Colonic mucosa (tissue), 4 donors: ENCODE measurements at regions not wholly inside any gene's neighbourhood (a gene's known extent, or its start where the extent isn't known, plus 50 kb on each side); places are given as distances from the start of the nearest gene placed in this dataset.

Experiments
- DNase-seq: peaks from one replicate; pipeline ENCODE4 v3.0.0-alpha.2; 2020
- H3K27ac ChIP-seq: fragments of 200-600 bp; one replicate; pipeline ENCODE4 v1.8.0; 2021
- H3K27me3 ChIP-seq: fragments of 200-600 bp; one replicate; pipeline ENCODE4 v1.8.0; 2021
- H3K36me3 ChIP-seq: fragments of 200-600 bp; one replicate; pipeline ENCODE4 v1.8.0; 2021
- H3K4me1 ChIP-seq: fragments of 200-600 bp; one replicate; pipeline ENCODE4 v1.8.0; 2021; ENCODE audit warnings: mild to moderate bottlenecking
- H3K4me3 ChIP-seq: fragments of 200-600 bp; one replicate; pipeline ENCODE4 v1.8.0; 2021
- H3K9ac ChIP-seq, 2 donors: one replicate each; pipeline ENCODE4 v1.7.0; 2013; ENCODE audit warnings: control low read depth in 2 of 2, low read depth in 2 of 2, low read length in 2 of 2
- H3K9me3 ChIP-seq: fragments of 200-600 bp; one replicate; pipeline ENCODE4 v1.8.0; 2021
- intact Hi-C: fragments of 100-400 bp; cut with DNase I; formaldehyde crosslinking; loops from one replicate; pipeline ENCODE4 v1.14.1; 2022
- TF ChIP-seq, protein P1 (sequence below): fragments of 200-600 bp; IDR thresholded peaks from one replicate; pipeline ENCODE4 v1.8.0; 2022; ENCODE audit warnings: antibody characterized with exemption, mild to moderate bottlenecking
- donor health status: healthy.
- donor health status: DM: no; HTN: no; CAD: no.
- donor health status: DM: no; HTN: no; CAD: no.

- TF ChIP-seq, protein P1, sequence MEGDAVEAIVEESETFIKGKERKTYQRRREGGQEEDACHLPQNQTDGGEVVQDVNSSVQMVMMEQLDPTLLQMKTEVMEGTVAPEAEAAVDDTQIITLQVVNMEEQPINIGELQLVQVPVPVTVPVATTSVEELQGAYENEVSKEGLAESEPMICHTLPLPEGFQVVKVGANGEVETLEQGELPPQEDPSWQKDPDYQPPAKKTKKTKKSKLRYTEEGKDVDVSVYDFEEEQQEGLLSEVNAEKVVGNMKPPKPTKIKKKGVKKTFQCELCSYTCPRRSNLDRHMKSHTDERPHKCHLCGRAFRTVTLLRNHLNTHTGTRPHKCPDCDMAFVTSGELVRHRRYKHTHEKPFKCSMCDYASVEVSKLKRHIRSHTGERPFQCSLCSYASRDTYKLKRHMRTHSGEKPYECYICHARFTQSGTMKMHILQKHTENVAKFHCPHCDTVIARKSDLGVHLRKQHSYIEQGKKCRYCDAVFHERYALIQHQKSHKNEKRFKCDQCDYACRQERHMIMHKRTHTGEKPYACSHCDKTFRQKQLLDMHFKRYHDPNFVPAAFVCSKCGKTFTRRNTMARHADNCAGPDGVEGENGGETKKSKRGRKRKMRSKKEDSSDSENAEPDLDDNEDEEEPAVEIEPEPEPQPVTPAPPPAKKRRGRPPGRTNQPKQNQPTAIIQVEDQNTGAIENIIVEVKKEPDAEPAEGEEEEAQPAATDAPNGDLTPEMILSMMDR, result no peak
- no peak for DNase-seq
- intact Hi-C loops, result no loop called here
Observed at GRCh38 chr1:67942274-67942673, 108.2 kb downstream of the DIRAS3 start.

DNA sequence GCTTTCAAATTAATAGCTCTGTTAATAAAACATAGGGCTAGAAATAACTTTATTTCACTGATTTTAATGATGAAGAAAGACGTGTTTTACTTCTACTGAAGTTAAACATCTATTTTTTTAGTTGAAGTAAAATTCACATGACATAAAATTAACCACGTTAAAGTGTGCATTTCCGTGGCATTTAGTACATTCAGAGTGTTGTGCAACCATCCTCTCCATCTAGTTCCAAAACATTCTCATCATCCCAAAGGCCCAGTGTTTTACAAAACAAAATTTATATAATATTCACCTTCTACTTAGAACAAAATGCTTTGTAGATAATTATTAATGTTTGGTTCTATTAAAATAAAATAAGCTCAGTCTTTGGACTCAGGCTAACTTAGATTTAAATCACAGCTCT is 108.5 kb upstream of the GNG12 start:
- Histone ChIP-seq H3K27ac (no peak overlapping the region), H3K4me3 (no peak overlapping the region), H3K27me3 (no peaks in the 10 kb centered on the region), H3K9ac (no peak overlapping the region), H3K9me3 (no peaks in the 10 kb centered on the region), H3K36me3 (no peaks in the 10 kb centered on the region), H3K4me1 (no peaks in the 10 kb centered on the region)
- TF ChIP-seq, protein P1, result no peak
- no peak for DNase-seq
- intact Hi-C loops, result no loop called here

More at GRCh38 chr1:67942274-67942673, 108.2 kb downstream of the DIRAS3 start:
- no peak overlapping the region for H3K27ac ChIP-seq
- H3K27me3 ChIP-seq, result no peaks in the 10 kb centered on the region
- H3K36me3 ChIP-seq, result no peaks in the 10 kb centered on the region
- no peaks in the 10 kb centered on the region for H3K4me1 ChIP-seq
- no peak overlapping the region for H3K9ac ChIP-seq
- no peak overlapping the region for H3K4me3 ChIP-seq
- no peaks in the 10 kb centered on the region for H3K9me3 ChIP-seq

DNA sequence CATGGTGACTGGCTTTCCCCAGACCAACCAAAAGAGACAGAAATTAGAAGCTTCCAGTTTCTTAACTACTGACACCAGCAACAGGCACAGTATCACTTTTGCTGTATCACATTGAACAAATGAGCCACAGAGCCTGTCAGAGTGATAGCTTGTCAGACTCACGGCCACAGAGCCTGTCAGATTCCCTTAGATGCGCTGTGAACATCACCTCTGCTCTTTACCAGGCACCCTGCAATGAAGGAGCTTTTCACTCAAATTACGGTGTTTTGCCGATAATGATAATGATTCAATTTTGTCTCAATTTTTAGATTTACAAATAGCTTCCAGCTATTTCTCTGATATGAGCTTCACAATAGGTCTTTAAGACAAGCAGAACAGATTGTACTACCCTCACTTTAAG is 107.9 kb upstream of the GNG12 start:
- TF ChIP-seq, protein P1, result no peak
- no peaks in the 10 kb centered on the region for H3K36me3 ChIP-seq
- H3K27ac ChIP-seq, result no peak overlapping the region
- no peak for DNase-seq
- H3K9ac ChIP-seq, result no peak overlapping the region
- H3K27me3 ChIP-seq, result no peaks in the 10 kb centered on the region
- H3K9me3 ChIP-seq, result no peaks in the 10 kb centered on the region
- intact Hi-C loops, result no loop called here
- H3K4me1 ChIP-seq, result no peaks in the 10 kb centered on the region
- H3K4me3 ChIP-seq, result no peak overlapping the region

DNA sequence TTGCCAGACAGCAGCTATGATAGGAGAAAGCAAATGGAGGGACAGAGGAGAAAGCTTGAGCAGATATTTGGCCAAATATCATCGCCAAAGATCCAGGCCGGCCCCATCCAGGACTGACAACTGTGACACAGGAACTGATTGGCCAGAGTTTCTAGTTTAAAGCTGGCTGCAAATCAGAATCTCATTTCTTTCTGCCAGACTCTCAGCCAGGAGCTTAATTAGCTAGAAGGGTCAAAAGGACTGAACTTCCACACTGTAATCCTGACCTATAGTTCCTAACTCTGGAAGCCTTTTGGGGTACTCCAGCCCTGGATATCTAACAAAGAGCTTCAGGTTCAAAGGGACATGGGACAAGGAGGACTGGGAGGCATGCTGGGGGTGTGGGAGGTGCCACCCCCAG is 106.7 kb upstream of the GNG12 start:
- H3K4me1 ChIP-seq, result no peaks in the 10 kb centered on the region
- no peaks in the 10 kb centered on the region for H3K36me3 ChIP-seq
- H3K9ac ChIP-seq, result no peak overlapping the region
- H3K4me3 ChIP-seq, result no peak overlapping the region
- H3K9me3 ChIP-seq, result no peaks in the 10 kb centered on the region
- H3K27ac ChIP-seq, result no peak overlapping the region
- intact Hi-C loops, result no loop called here
- H3K27me3 ChIP-seq, result no peaks in the 10 kb centered on the region
- TF ChIP-seq, protein P1, result no peak
- no peak for DNase-seq

DNA sequence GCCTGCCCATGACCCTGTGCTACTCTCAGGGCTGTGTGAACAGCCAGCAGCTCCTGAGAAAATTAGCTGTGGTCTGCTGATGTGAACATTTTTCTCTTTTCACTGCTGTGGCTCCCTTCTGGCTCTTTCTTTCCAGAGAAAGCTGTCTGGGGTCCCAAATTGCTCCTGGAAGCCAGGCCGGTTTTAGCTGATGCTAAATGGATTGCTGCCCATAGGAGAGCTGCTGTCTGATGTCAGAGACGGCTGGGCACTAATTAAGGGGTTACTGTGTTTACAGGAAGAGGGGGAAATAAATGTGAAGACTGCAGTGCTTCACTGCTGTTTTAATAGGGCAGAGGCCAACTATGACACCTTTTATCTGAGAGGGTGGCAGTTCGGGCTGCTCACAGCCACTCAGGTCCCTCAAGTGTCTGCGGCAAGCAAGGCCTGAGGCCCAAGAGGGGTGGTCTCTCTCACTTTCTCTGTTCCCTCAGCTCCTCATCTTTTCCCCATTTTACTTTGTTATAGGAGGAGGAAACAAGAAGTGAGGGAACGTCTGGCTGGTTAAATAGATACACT is 106.0 kb upstream of the GNG12 start:
- Histone ChIP-seq H3K4me3 (no peak overlapping the region), H3K27ac (no peak overlapping the region), H3K4me1 (no peaks in the 10 kb centered on the region), H3K27me3 (no peaks in the 10 kb centered on the region), H3K9ac (no peak overlapping the region), H3K9me3 (no peaks in the 10 kb centered on the region), H3K36me3 (no peaks in the 10 kb centered on the region)
- DNase-seq, result no peak
- TF ChIP-seq, protein P1, result no peak
- intact Hi-C loops, result no loop called here
